ENCODE measurements at regions not wholly inside any gene's neighbourhood (a gene's known extent, or its start where the extent isn't known, plus 50 kb on each side); places are given as distances from the start of the nearest gene placed in this dataset.

DNA sequence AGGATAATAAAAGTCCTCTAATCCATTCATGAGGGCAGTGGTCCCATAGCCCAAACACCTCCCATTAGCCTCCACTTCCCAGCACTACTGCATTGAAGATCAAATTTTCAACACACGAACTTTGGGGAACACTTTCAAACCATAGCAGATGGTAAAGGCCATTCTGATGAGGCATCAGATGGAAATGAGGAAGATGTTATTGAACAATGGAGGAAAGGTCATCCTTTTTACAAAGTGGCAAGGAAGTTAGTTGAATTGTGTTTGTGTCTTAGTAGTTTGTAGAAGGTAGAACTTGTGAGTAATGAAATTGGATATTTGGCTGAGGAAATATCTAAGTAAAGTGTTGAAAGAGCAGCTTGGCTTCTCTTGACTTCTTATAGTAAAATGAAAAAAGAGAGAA lies 93.3 kb upstream of the NLRP1 start:
- peaks cover 17% of the 10 kb centered on the region for H3K4me1 ChIP-seq (ENCODE audit: control insufficient read depth, low read length)

DNA sequence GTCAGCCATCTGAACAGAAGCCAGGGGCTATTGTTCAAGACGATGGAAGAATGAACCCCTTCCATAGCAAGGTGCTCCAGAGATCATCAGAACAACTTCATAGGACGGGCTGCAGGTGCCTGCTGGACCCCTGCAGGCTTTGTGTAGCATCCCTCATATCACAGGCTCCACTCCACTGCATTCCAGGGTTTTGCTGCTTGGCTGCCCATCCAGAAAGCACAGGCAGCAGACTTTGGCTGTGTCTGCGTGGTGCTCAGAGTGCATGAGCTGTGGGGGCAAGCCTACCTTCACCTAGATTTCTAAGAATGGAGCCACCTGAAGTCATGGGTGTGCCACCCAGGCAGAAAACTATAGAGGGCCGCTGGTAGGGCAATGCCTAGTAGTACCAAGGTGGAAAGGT lies 93.9 kb upstream of the NLRP1 start:
- H3K36me3 ChIP-seq (ENCODE audit: control insufficient read depth, low read length) = no peaks in the 10 kb centered on the region
- H3K9me3 ChIP-seq (ENCODE audit: control insufficient read depth, insufficient read depth, low read length) = no peaks in the 10 kb centered on the region
- H3K79me2 ChIP-seq (ENCODE audit: control insufficient read depth, low read length) = no peaks in the 10 kb centered on the region
- H4K20me1 ChIP-seq (ENCODE audit: control insufficient read depth, insufficient read depth, low read depth, low read length) = no peaks in the 10 kb centered on the region
- H3K9me2 ChIP-seq (replicated peaks; ENCODE audit: control insufficient read depth, low read length) = no peaks in the 10 kb centered on the region
- no peaks in the 10 kb centered on the region for H3F3A ChIP-seq (ENCODE audit: control insufficient read depth, insufficient read depth)
- H3K4me1 ChIP-seq (ENCODE audit: control insufficient read depth, low read length) = peaks cover 17% of the 10 kb centered on the region
- no peak for TF ChIP-seq EZH2phosphoT487 (IDR thresholded peaks at IDR 0.05; ENCODE audit: borderline replicate concordance, low read length)
- TF ChIP-seq, protein P1, sequence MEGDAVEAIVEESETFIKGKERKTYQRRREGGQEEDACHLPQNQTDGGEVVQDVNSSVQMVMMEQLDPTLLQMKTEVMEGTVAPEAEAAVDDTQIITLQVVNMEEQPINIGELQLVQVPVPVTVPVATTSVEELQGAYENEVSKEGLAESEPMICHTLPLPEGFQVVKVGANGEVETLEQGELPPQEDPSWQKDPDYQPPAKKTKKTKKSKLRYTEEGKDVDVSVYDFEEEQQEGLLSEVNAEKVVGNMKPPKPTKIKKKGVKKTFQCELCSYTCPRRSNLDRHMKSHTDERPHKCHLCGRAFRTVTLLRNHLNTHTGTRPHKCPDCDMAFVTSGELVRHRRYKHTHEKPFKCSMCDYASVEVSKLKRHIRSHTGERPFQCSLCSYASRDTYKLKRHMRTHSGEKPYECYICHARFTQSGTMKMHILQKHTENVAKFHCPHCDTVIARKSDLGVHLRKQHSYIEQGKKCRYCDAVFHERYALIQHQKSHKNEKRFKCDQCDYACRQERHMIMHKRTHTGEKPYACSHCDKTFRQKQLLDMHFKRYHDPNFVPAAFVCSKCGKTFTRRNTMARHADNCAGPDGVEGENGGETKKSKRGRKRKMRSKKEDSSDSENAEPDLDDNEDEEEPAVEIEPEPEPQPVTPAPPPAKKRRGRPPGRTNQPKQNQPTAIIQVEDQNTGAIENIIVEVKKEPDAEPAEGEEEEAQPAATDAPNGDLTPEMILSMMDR (IDR thresholded peaks at IDR 0.05; ENCODE audit: low read depth, low read length, poor library complexity, severe bottlenecking) = no peak
- H3K27me3 ChIP-seq (ENCODE audit: control insufficient read depth, low read length) = peaks cover 20% of the 10 kb centered on the region
- no peak overlapping the region for H3K4me3 ChIP-seq (ENCODE audit: low read length)
- H3K27ac ChIP-seq (ENCODE audit: low read depth, low read length) = no peak overlapping the region
- no peak overlapping the region for H3K4me2 ChIP-seq (ENCODE audit: low read length)

More for the DNA sequence above, 93.3 kb upstream of the NLRP1 start:
- H4K20me1 ChIP-seq (ENCODE audit: control insufficient read depth, insufficient read depth, low read depth, low read length) = no peaks in the 10 kb centered on the region
- no peak overlapping the region for H3K4me2 ChIP-seq (ENCODE audit: low read length)
- TF ChIP-seq, protein P1 (IDR thresholded peaks at IDR 0.05; ENCODE audit: low read depth, low read length, poor library complexity, severe bottlenecking) = no peak
- H3K27me3 ChIP-seq (ENCODE audit: control insufficient read depth, low read length) = peaks cover 20% of the 10 kb centered on the region
- no peaks in the 10 kb centered on the region for H3K9me3 ChIP-seq (ENCODE audit: control insufficient read depth, insufficient read depth, low read length)
- H3K79me2 ChIP-seq (ENCODE audit: control insufficient read depth, low read length) = no peaks in the 10 kb centered on the region
- no peaks in the 10 kb centered on the region for H3K36me3 ChIP-seq (ENCODE audit: control insufficient read depth, low read length)
- H3K27ac ChIP-seq (ENCODE audit: low read depth, low read length) = no peak overlapping the region
- H3F3A ChIP-seq (ENCODE audit: control insufficient read depth, insufficient read depth) = no peaks in the 10 kb centered on the region
- no peak overlapping the region for H3K4me3 ChIP-seq (ENCODE audit: low read length)
- no peaks in the 10 kb centered on the region for H3K9me2 ChIP-seq (replicated peaks; ENCODE audit: control insufficient read depth, low read length)

DNA sequence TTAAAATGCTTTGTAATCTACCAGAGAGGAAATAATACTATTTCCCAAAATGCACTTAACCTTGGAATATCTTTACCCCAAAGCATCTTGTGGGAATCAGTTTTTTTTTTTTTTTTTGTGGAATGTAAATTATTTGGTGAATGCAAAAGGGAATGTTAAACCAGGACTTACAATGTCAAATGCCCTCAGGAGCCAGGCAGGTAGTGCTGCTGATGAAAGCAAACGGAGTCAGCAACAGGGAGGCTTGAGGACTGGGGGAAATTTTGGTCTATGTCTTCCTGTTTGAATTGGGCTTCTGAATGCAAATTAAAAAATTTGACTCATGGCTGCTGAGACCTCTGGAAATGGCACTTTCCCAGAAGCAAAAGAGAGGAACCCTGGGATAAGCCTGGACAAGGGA lies 96.5 kb upstream of the NLRP1 start:
- Histone ChIP-seq H3K36me3 (ENCODE audit: control insufficient read depth, low read length) (no peaks in the 10 kb centered on the region), H3K9me2 (replicated peaks; ENCODE audit: control insufficient read depth, low read length) (no peaks in the 10 kb centered on the region), H3K27me3 (ENCODE audit: control insufficient read depth, low read length) (peaks cover 12% of the 10 kb centered on the region; the same call in 1 of the 2 replicates), H3F3A (ENCODE audit: control insufficient read depth, insufficient read depth) (no peaks in the 10 kb centered on the region), H3K4me2 (ENCODE audit: low read length) (no peak overlapping the region), H3K79me2 (ENCODE audit: control insufficient read depth, low read length) (no peaks in the 10 kb centered on the region), H3K27ac (ENCODE audit: low read depth, low read length) (no peak overlapping the region), H4K20me1 (ENCODE audit: control insufficient read depth, insufficient read depth, low read depth, low read length) (no peaks in the 10 kb centered on the region), H3K4me3 (ENCODE audit: low read length) (no peak overlapping the region), H3K9me3 (ENCODE audit: control insufficient read depth, insufficient read depth, low read length) (no peaks in the 10 kb centered on the region), H3K4me1 (ENCODE audit: control insufficient read depth, low read length) (peaks cover 12% of the 10 kb centered on the region)
- TF ChIP-seq, protein P1 (IDR thresholded peaks at IDR 0.05; ENCODE audit: low read depth, low read length, poor library complexity, severe bottlenecking) = no peak
- TF ChIP-seq EZH2phosphoT487 (IDR thresholded peaks at IDR 0.05; ENCODE audit: borderline replicate concordance, low read length) = no peak

DNA sequence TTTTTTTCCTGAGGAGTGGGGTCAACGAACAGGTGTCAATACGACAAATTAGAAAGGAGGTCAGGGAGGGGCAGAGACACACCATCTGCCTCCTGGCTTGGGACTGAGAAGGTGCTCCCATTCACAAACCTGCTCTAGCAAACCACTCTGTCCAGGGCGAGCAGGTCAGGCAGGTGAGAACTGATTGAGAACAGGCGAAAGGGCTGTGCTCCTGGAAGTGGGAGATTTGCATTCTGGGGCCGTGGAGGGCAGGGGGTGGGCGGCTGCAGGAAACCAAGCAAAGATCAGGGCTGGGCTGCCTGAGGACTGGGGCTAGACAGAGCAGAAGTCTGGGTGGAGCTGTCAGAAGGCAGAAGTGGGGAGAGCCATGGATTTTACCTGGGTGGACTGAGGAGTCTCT lies 98.9 kb upstream of the NLRP1 start:
- Histone ChIP-seq H3K27me3 (ENCODE audit: control insufficient read depth, low read length) (no peaks in the 10 kb centered on the region), H3F3A (ENCODE audit: control insufficient read depth, insufficient read depth) (no peaks in the 10 kb centered on the region), H3K36me3 (ENCODE audit: control insufficient read depth, low read length) (no peaks in the 10 kb centered on the region), H3K4me3 (ENCODE audit: low read length) (no peak overlapping the region), H3K27ac (ENCODE audit: low read depth, low read length) (no peak overlapping the region), H3K4me1 (ENCODE audit: control insufficient read depth, low read length) (no peaks in the 10 kb centered on the region), H3K4me2 (ENCODE audit: low read length) (no peak overlapping the region), H3K79me2 (ENCODE audit: control insufficient read depth, low read length) (no peaks in the 10 kb centered on the region), H4K20me1 (ENCODE audit: control insufficient read depth, insufficient read depth, low read depth, low read length) (no peaks in the 10 kb centered on the region), H3K9me2 (replicated peaks; ENCODE audit: control insufficient read depth, low read length) (no peaks in the 10 kb centered on the region), H3K9me3 (ENCODE audit: control insufficient read depth, insufficient read depth, low read length) (no peaks in the 10 kb centered on the region)
- no peak for TF ChIP-seq EZH2phosphoT487 (IDR thresholded peaks at IDR 0.05; ENCODE audit: borderline replicate concordance, low read length)
- TF ChIP-seq, protein P1 (IDR thresholded peaks at IDR 0.05; ENCODE audit: low read depth, low read length, poor library complexity, severe bottlenecking) = no peak
